GM23338 (cell line): ENCODE measurements at regions not wholly inside any gene's neighbourhood (a gene's known extent, or its start where the extent isn't known, plus 50 kb on each side); places are given as distances from the start of the nearest gene placed in this dataset.

Experiments used
- ATAC-seq: fragments of 200-7000 bp; cut with Tn5 transposase; 3 replicates; pipeline ENCODE4 v1.9.1; 2020
- DNase-seq: peaks from one replicate; pipeline ENCODE4 v3.0.0-alpha.2; 2015; ENCODE audit warnings: low spot score
- H2AFZ ChIP-seq: fragments of 200-600 bp; sonication (generic); 2 replicates; pipeline ENCODE4 v1.8.0; 2016; ENCODE audit warnings: antibody characterized with exemption, mild to moderate bottlenecking, moderate library complexity
- H3F3A ChIP-seq: fragments of 200-600 bp; sonication (generic); replicated peaks from 2 replicates; pipeline ENCODE4 v1.8.0; 2017; ENCODE audit warnings: antibody characterized with exemption, mixed run types, low read depth
- H3K27ac ChIP-seq: fragments of 200-600 bp; sonication (generic); 2 replicates; pipeline ENCODE4 v1.6.1; 2016; ENCODE audit warnings: low read depth
- H3K27me3 ChIP-seq: fragments of 200-600 bp; sonication (generic); 2 replicates; pipeline ENCODE4 v1.8.0; 2016; ENCODE audit warnings: mild to moderate bottlenecking, mixed run types, moderate library complexity; ENCODE audit not compliant: insufficient read depth
- H3K36me3 ChIP-seq: fragments of 200-600 bp; sonication (generic); 2 replicates; pipeline ENCODE4 v1.8.0; 2016; ENCODE audit warnings: mild to moderate bottlenecking; ENCODE audit not compliant: insufficient read depth
- H3K4me1 ChIP-seq: fragments of 200-600 bp; sonication (generic); 2 replicates; pipeline ENCODE4 v1.8.0; 2016; ENCODE audit warnings: mild to moderate bottlenecking, moderate library complexity; ENCODE audit not compliant: insufficient read depth
- H3K4me2 ChIP-seq: fragments of 200-600 bp; sonication (generic); 2 replicates; pipeline ENCODE4 v1.7.1; 2017; ENCODE audit warnings: mixed run types
- H3K4me3 ChIP-seq: fragments of 200-600 bp; sonication (generic); 2 replicates; pipeline ENCODE4 v1.6.1; 2016; ENCODE audit warnings: mixed run types
- H3K79me2 ChIP-seq: fragments of 200-600 bp; sonication (generic); replicated peaks from 2 replicates; pipeline ENCODE4 v1.8.0; 2017; ENCODE audit warnings: mild to moderate bottlenecking; ENCODE audit not compliant: insufficient read depth
- H3K9me2 ChIP-seq: fragments of 200-600 bp; sonication (generic); 2 replicates; pipeline ENCODE4 v1.8.0; 2017; ENCODE audit not compliant: insufficient read depth
- H4K20me1 ChIP-seq: fragments of 200-600 bp; sonication (generic); replicated peaks from 2 replicates; pipeline ENCODE4 v1.8.0; 2017; ENCODE audit warnings: mild to moderate bottlenecking; ENCODE audit not compliant: insufficient read depth
- H3K27ac Mint-ChIP-seq: 2 replicates; pipeline ENCODE4 v1.8.0; 2020; ENCODE audit warnings: inconsistent platforms, mild to moderate bottlenecking, moderate library complexity, mixed read lengths
- H3K27me3 Mint-ChIP-seq: 3 replicates; pipeline ENCODE4 v1.8.0; 2022; ENCODE audit warnings: low read depth, mild to moderate bottlenecking, moderate library complexity, mixed read lengths, inconsistent platforms; ENCODE audit not compliant: insufficient read depth, poor library complexity
- H3K36me3 Mint-ChIP-seq: 3 replicates; pipeline ENCODE4 v1.8.0; 2021; ENCODE audit warnings: low read depth, mild to moderate bottlenecking, inconsistent platforms, moderate library complexity, mixed read lengths
- H3K4me1 Mint-ChIP-seq: 3 replicates; pipeline ENCODE4 v1.8.0; 2020; ENCODE audit warnings: mild to moderate bottlenecking, inconsistent platforms, mixed read lengths
- H3K4me3 Mint-ChIP-seq: 3 replicates; pipeline ENCODE4 v1.8.0; 2021; ENCODE audit warnings: moderate library complexity, mild to moderate bottlenecking, inconsistent platforms, mixed read lengths
- H3K9me3 Mint-ChIP-seq: 3 replicates; pipeline ENCODE4 v1.8.0; 2020; ENCODE audit warnings: moderate library complexity, mild to moderate bottlenecking, inconsistent platforms, mixed read lengths
- EZH2 ChIP-seq: fragments of 200-600 bp; sonication (generic); IDR thresholded peaks from one replicate; pipeline ENCODE4 v1.8.0; 2017; ENCODE audit warnings: antibody characterized with exemption, mild to moderate bottlenecking, low read depth; ENCODE audit not compliant: unreplicated experiment
- EZH2phosphoT487 ChIP-seq: fragments of 200-600 bp; sonication (generic); IDR thresholded peaks from one replicate; pipeline ENCODE4 v1.8.1; 2018; ENCODE audit warnings: antibody characterized with exemption; ENCODE audit not compliant: unreplicated experiment
- NANOG ChIP-seq: IDR thresholded peaks from 2 replicates; pipeline ENCODE4 v1.6.1; 2016; ENCODE audit warnings: antibody characterized with exemption, borderline replicate concordance
- REST ChIP-seq: IDR thresholded peaks from one replicate; pipeline ENCODE4 v1.6.1; 2018; ENCODE audit warnings: antibody characterized with exemption; ENCODE audit not compliant: unreplicated experiment
- STAT1 ChIP-seq: IDR thresholded peaks from one replicate; pipeline ENCODE4 v1.6.1; 2016; ENCODE audit warnings: antibody characterized with exemption; ENCODE audit not compliant: unreplicated experiment
- ZNF462 ChIP-seq: fragments of 250-450 bp; sonication (Bioruptor Pico); IDR thresholded peaks from 2 replicates; pipeline ENCODE4 v1.5.0; 2020; ENCODE audit warnings: mild to moderate bottlenecking, moderate library complexity

- Histone ChIP-seq H3K36me3 (no peaks in the 10 kb centered on the region), H3F3A (no peaks in the 10 kb centered on the region), H3K27me3 (no peaks in the 10 kb centered on the region), H2AFZ (no peak overlapping the region), H3K4me2 (no peak overlapping the region), H3K9me2 (no peaks in the 10 kb centered on the region), H3K27ac (no peak overlapping the region), H3K4me3 (no peak overlapping the region), H3K79me2 (no peaks in the 10 kb centered on the region), H4K20me1 (no peaks in the 10 kb centered on the region), H3K4me1 (0 out of 2 replicates have a peak, but pooled peaks cover 4% of the 10 kb centered on the region)
- Mint-ChIP-seq H3K4me3 (no peak overlapping the region), H3K27ac (no peak overlapping the region), H3K27me3 (no peaks in the 10 kb centered on the region), H3K36me3 (no peaks in the 10 kb centered on the region), H3K9me3 (no peaks in the 10 kb centered on the region), H3K4me1 (no peaks in the 10 kb centered on the region)
- ATAC-seq: no peak
- no peak for DNase-seq
- TF ChIP-seq NANOG (no peak), ZNF462 (CRISPR knock-in tag) (no peak)
Observed at GRCh38 chr7:52726493-52726892, 308.9 kb upstream of the POM121L12 start.

GRCh38 chr7:52723606-52724005 is 311.8 kb upstream of the POM121L12 start:
- DNase-seq (no peak), ATAC-seq (no peak)
- H3K27ac Mint-ChIP-seq: no peak overlapping the region
- H3K4me2 ChIP-seq: no peak overlapping the region
- no peaks in the 10 kb centered on the region for H3F3A ChIP-seq
- H3K36me3 ChIP-seq: no peaks in the 10 kb centered on the region
- no peak overlapping the region for H3K4me3 ChIP-seq
- H3K4me3 Mint-ChIP-seq: no peak overlapping the region
- H3K27me3 Mint-ChIP-seq: no peaks in the 10 kb centered on the region
- no peaks in the 10 kb centered on the region for H4K20me1 ChIP-seq
- H3K9me2 ChIP-seq: no peaks in the 10 kb centered on the region
- H3K79me2 ChIP-seq: no peaks in the 10 kb centered on the region
- no peak overlapping the region for H3K27ac ChIP-seq
- H3K36me3 Mint-ChIP-seq: no peaks in the 10 kb centered on the region
- H3K9me3 Mint-ChIP-seq: no peaks in the 10 kb centered on the region
- H3K4me1 ChIP-seq: no peaks in the 10 kb centered on the region
- H3K27me3 ChIP-seq: no peaks in the 10 kb centered on the region
- H3K4me1 Mint-ChIP-seq: peaks cover 2% of the 10 kb centered on the region; the same call in 1 of the 3 replicates
- H2AFZ ChIP-seq: no peak overlapping the region
- no peak for TF ChIP-seq REST
- TF ChIP-seq EZH2phosphoT487: no peak
- no peak for TF ChIP-seq STAT1
- TF ChIP-seq EZH2: no peak
- no peak for TF ChIP-seq NANOG
